HG02840 (cell line): ENCODE measurements at regions not wholly inside any gene's neighbourhood (a gene's known extent, or its start where the extent isn't known, plus 50 kb on each side); places are given as distances from the start of the nearest gene placed in this dataset.
A peak's percentile ranks its signal among the peaks of the same experiment; 100 is the strongest.

Experiments
- ATAC-seq: cut with Tn5 transposase; IDR thresholded peaks from one replicate; pipeline ENCODE4 v1.9.1; 2021; ENCODE audit warnings: mild to moderate bottlenecking, moderate library complexity, moderate number of reproducible peaks; ENCODE audit not compliant: unreplicated experiment, low FRiP score

DNA sequence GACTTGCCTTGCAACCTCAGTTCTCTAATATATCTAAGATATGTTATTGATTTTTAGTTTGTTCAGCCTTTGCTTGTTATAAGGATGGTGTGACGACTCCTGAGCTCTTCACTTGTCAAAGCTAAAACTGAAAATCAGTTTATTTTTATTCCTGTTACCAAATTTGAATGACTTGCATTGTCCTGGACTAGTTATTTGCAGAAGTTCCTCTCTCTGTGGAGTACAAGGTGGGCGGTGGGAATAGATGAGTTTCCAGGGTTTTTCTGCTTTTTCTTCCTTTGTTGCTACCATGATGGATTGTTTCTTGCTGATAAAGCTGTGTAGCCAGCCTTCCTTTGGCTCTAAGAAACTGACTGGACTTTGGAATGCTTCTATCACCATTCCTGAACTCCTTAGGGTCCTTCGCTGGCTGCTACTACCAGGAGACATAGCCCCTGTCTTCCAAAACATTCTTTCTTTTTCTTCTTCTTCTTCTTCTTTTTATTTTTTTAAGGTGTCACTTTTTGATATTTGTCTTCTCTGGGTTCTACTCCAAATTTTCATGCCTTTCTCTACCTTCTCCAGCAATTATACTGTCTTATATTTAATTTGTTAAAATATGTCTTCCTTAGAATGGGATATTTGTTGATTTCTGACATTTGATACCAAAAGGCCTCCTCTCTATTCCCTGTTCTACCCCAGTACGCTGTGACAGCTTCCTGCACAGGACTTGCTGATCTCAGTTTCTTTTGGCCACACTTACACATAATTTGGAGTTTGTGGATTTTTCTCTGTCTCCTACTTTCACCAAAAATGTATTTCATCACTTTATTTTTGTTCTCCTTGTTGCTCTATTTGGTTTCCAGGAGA is 145.1 kb upstream of the THRB start:
- no peak for ATAC-seq

DNA sequence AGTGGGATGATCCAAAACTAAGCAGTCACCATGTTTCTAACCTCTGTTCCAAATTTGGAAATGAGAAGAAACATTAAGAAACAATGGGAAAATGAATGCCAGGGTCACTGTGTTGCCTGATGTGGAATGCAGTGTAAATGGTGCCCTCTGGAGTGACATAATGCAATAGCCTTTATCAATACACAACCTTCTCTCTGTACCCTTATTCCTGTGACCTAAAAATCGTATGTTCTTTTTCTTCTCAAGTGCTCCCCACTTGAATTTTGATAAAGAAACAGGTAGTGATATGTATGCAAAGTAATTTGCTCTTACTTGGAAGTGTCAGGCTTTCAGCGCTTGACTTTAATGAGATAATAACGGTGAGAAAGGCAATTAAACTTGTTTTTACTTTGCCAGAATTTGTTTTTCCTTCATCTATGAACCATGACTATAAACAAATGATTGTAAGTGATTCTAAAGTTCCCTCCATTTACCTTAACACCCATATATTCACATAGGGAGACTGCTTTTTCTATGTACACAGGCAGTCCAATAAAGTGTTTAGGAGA is 145.8 kb upstream of the THRB start:
- no peak for ATAC-seq

DNA sequence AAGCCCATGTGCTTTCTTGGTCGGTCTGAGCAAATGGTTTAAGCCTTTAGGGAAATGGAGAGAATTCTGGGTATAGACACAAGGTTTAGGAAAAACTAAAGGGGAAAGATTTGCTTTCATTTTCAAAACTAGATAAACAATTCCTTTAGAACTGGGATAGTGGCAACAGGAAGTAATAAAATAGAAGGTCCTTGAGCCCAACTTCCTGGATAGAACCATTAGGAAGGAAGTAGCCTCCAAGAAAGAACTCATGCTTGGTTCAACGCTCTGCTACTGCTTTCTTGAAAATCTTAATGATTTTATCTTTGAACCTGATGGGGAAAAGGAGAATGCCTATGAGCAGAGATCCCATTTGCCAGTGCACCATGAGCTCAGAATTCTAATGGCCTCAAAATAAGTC is 147.0 kb upstream of the THRB start:
- no peak for ATAC-seq

DNA sequence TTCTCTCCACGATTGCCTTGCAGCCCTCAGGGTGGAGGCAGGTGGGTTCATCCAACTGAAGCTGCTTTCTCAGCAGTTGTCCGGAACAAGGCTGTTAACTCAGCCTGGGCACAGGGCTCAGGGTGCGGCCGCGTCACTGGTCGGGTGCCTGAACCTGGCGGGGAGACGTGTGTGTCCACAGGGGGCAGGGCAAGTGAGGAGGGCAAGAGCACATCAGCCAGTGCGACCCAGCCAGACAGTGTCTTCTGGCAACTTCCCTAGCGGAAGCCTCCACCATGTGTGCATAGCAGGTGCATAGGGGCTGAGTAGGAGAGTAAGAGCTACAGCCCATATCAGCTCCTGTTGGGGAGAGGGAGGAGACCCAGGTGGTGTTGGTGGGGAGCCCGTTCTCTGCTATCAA is 150.4 kb upstream of the THRB start:
- no peak for ATAC-seq

DNA sequence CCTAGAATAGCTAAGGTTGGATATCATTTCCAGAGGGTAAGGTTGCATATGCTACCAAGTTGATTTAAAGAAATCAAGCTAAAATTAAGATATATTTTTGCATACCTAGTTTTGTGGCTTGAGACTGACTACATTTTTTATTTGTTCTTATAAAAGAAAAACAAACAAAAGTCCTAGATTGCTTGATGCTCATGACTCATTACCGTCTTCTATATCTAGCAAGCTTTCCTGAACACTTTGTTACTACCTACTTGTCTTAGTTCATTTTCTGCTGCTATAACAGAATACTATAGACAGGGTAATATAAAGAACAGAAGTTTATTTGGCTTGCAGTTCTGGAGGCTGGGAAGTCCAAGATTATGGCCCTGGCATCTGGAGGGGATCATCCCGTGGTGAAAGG is 152.1 kb upstream of the THRB start:
- ATAC-seq, result no peak

DNA sequence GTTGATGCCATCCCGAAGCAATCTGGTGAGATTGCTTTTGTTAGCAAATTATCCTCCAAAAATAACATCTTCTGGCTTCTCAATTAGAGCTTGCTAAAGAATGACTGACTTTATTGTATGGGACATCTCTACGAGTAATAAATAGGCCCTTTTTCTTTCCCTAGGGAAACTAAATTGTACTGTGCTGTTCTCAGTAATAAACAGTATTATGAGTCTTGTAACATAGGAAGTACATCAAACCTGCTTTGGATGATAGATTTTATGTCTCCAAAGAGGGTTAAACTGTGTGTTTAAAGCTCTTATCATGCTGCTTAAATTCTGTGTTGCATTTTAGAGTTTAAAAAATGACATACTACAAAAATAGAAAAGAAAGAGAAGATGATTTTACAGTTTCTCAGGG is 153.4 kb upstream of the THRB start:
- ATAC-seq, result no peak

DNA sequence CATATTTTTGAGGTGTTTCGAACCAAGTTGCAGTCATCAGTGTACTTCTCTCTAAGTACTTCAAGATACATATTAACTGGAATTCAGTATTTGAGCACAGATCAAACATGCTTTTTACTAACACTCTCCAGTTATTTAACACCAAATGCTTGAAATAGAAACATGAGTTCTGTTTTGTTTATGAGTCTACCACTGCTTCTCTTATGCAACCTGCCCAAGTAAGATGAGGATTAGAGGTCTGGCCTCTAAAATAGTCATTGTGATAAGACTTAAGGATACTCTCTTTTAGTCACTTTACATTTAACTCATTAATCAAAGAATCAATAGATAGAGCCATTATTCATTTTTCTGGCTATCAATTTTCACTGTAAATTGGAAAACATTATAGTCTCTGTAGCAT is 156.2 kb upstream of the THRB start:
- no peak for ATAC-seq

DNA sequence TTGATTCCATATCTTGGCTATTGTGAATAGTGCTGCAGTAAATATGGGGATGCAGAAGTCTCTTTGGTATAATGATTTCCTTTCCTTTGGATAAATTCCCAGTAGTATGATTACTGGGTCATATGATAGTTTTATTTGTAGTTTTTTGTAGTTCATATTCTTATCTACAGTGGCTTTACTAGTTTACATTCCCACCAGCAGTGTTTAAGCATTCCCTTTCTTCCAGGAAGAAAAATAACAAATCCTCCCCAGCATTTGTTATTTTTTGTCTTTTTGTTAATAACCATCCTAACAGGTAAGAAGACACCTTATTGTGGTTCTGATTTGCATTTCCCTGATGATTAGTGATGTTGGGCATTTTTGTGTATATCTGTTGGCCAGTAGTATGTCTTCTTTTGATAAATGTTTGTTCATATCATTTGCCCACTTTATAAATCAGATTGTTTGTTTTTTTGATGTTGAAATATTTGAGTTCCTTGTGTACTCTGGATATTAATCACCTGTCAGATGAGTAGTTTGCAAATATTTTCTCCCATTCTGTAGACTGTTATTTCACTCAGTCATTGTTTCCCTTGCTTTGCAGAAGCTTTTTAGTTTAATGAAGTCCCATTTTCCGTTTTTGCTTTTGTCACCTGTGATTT is 163.3 kb upstream of the THRB start:
- no peak for ATAC-seq

DNA sequence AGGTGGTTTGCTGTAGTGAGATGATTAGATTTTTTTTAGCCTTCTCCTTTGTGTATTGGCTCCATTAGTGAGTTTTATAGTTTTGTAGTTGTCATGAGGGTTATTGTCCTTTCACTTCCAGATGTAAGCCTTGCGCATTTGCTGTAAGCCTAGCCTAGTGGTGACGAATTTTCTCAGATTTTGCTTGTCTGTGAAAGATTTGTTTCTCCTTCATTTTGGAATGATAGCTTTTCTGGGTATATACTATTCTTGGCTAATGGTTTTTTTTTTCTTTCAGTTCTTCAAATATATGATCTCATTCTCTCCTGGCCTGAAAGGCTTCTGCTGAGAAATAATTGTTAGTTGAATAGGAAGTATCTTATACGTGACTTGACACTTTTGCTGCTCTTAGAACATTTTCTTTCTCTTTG is 166.5 kb upstream of the THRB start:
- ATAC-seq, result no peak

DNA sequence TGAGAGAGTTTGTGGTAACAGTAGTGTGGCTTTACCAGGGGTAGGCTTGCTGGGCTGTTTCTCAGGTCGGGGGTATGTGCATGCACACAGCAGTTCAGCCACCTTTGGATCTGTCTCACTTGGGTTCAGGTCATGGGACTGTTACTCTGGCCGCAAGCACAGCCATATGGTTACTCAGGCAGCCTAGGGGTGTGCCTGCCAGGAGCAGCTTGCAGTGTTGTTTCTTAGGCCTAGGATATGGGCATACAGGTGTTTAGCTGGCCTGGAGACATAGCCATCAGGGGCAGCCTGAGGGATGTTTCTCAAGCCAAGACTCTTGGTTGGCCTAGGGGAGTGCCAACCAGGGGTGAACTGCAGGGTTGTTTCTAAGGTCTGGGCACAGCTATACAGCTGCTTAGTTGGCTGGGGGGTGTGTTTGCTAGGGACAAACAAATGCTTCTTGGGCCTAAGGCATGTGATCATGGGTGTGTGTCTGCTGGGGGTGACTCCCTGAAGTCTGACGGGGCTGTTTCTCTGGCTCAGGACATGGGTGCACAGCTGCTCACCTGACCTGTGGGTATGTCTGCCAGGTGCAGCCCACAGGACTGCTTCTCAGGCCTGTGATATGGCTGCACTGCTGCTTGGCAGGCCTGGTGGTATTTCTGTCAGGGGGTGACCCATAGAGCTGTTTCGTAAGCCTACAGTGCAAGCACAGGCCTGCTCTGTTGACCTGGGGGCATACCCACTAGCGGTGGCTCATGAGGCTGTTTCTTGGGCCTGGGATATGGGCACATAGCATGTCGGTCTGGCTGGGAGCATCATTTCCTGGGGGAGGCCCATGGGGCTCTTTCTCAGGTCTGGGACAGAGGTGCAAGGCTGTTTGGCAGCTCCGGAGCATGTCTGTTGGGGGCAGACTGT is 168.0 kb upstream of the THRB start:
- no peak for ATAC-seq

DNA sequence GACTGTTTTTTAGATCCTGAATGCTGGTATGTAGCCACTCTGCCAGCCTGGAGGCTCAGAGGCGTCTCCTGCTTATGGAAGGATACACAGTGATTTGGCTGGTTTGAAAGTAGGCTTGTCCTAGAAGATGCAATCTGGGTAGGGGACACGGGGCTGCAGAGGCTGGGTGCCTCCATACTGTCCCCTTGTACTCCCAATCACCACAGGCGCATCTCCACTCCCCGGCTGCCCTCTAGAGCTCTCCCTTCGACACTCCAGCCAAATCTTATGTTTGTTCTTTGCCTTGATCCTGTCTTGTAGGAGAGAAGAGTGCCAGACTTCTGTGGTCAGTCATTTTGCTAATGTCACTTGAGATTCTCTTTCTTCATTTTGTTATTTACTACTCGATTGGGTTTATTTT is 168.8 kb upstream of the THRB start:
- no peak for ATAC-seq

DNA sequence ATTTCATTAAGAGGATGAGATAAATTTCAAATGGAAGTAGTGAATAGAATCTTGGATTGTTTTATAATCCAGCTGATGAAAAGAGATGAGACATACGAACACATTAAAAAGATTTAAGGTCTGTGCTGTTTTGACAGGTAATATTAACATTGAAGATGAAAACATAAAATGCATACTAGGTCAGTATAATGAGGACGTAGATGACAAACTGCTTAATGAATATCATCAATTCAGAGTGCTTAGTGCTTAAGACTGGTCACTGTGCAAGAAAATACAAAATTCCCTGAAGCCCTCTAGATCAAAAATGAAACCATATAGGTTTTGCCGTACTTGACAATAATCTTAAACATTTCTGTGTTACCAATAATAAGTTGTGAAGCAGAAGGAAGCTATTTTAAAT is 173.4 kb upstream of the THRB start:
- no peak for ATAC-seq

DNA sequence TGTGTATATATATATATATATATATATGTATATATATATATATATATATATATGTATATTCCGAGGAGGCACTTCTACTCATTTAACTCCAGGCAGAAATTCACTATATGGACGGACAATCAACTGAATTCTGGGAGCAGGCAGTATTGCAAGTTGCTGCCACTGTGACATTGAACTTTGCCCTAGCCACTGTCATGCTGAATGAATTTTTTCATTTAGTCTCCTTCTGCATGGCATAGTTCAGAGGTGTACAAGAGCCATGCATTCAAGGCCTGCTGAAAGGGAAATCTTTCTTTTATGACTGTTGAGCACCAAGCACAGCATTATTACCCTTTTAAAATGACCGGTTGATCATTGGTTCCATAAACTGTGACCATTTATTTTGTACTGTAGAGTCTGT is 176.2 kb upstream of the THRB start:
- ATAC-seq, result no peak

DNA sequence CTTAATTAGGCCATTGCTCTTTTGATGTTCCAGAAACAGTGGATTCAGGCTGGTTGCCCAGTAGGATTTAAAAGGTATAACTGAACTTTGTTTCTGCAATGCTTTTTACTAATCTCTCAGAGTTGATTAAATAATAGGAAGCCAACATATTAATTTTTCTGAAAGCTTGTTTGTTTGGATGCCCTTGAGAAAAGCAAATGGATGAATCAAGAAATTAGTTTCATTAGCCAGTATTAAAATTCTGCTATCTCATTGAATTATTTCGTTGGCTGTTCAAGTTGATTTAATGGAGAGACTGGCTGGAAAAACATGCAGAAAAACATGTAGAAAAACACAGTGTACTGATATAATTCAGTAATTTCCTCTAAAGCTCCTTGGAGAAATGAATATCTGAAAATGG is 178.9 kb upstream of the THRB start:
- no peak for ATAC-seq

DNA sequence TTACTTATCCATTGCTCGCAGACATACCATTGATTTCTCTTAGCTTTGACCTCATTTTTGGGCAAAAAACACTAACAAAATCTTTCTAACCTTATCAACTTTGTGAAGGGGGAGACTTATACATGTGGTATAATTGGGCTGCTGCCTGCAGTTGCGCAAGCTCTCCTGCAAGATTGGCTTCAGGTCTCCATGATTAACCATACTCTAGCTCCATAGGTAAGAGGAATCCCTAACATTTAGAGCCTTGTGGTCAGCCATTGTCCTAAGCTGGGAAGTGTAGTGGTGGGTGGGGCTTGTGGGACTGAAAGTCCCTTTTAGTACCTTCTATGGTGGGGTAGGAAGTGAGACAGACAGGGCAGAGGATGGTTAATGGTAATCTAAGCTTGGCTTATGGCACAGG is 179.6 kb upstream of the THRB start:
- no peak for ATAC-seq

DNA sequence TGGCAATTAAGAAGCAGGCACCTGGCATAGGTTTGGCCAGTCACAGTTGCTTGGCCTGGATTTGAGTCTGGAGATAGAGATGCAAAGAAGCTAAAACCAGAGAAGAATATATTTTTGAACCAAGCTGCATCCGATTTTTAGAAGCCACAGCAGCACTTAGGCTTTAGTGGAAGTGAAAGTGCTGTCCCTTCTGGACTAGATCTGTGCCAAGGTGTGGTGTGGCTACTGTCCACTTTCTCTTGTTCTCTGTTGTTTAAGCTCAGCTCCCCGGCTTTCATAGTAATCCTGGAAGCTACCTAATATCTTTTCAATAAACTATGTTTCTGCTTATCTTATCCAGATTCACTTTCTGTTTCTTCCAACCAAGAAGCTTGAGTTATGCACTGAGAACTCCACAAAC is 183.4 kb upstream of the THRB start:
- ATAC-seq, result no peak

DNA sequence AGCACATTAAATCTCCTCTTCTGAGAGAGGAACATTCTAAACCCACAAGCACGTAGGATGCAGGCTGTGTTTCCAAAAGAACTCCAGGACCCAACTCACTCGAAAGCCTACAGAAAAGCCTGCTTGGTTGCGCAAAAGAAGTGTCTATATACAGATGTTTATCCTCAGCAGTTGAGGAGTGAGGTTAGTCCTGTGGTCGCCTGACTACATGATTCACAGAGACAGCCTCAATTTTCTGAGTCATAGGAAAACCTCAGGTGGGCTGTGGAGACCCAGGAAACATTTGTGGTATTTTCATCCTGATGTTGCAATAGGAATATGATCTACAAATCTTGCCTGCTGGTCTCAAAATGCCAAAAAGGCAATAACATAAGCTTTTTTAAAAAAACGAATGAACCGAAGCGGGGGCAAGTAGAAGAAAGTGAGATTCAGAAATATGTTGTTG is 183.8 kb upstream of the THRB start:
- ATAC-seq, result no peak

DNA sequence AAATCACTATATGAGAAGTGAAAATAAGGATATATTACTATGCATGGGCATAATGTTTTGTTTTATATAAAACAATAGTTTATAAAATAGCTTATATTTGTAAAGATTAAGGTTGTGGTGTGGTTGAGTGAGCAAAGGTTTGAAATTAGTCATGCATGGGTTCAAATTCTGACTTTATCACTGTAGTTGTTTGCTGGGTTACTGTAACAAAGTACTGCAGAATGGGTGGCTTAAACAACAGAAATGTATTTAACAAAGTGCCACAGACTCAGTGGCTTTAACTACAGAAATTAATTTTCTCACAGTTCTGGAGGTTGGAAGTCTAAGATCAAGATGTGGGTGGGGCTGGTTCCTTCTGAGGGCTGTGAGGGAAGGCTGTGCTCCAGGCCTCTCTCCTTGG is 184.8 kb upstream of the THRB start:
- no peak for ATAC-seq

DNA sequence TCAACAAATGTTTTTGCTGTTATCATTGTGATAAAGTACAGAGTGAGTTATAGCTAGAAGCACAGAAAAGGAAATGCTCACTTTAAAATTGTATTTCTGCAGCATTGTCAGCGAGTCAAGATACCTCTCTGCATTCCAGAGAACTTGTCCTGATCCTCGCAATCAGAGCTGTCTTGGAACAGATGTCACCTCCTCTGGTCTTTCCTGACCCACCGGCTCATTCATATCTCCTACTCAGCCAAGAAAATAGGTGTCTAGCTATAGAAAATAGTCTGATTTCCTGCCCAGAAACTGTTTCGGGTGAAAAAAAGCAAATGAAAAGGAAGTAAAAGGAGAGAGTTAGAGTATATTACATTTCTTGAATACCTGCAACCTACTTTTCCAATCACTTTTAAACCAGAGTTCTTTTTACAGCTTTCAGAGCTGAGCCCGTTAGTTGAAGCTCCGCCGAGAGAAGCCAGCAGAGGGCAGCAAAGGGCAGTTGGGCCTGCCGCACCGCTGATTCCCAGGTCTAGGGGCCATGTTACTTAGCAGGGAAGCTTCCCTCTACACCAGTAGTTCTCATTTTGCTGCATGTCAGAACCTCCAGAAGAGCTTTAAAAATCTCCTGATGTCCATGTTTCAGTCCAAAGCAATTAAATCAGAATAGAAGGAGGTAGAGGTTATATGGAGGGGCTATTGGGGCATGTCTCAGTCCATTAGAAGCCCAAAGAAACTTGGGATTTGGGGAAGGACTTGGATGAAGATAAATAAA is 185.7 kb upstream of the THRB start:
- peak; percentile 71 for ATAC-seq

DNA sequence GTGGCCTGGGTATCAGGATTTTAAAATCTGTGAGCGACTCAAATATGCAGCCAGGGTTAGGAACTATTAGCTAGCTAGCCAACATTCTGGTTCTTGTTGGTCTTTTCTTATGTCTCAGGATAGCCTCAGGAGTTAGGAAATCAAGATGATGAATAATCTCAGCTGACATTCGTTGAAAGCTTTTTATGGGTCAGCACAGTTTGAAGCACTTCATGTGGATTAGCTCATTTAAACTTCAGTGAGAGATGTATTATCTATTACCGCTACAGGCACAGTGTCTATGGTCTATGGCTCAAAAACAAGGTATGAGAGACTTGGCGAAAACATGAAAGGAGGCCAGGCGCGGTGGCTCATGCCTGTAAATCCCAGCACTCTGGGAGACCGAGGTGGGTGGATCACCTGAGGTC is 187.5 kb upstream of the THRB start:
- ATAC-seq, result no peak
